HEK293T (cell line): ENCODE measurements at regions not wholly inside any gene's neighbourhood (a gene's known extent, or its start where the extent isn't known, plus 50 kb on each side); places are given as distances from the start of the nearest gene placed in this dataset.

Experiments used
- CTBP1 ChIP-seq: fragments of 450-650 bp; IDR thresholded peaks from 2 replicates; pipeline ENCODE4 v1.6.1; 2016; ENCODE audit warnings: borderline replicate concordance
- FOXA1 ChIP-seq: fragments of 450-650 bp; IDR thresholded peaks from 2 replicates; pipeline ENCODE4 v1.6.1; 2016; ENCODE audit warnings: mild to moderate bottlenecking
- FOXM1 ChIP-seq: fragments of 450-650 bp; IDR thresholded peaks from 2 replicates; pipeline ENCODE4 v1.6.1; 2017; ENCODE audit warnings: mild to moderate bottlenecking, borderline replicate concordance
- LEF1 ChIP-seq: fragments of 450-650 bp; IDR thresholded peaks from 2 replicates; pipeline ENCODE4 v1.6.1; 2017; ENCODE audit warnings: mild to moderate bottlenecking, borderline replicate concordance
- NFRKB ChIP-seq: fragments of 450-650 bp; IDR thresholded peaks from 2 replicates; pipeline ENCODE4 v1.6.1; 2016; ENCODE audit warnings: mild to moderate bottlenecking, moderate library complexity
- SP1 ChIP-seq: fragments of 450-650 bp; IDR thresholded peaks from 2 replicates; pipeline ENCODE4 v1.6.1; 2017
- TARDBP ChIP-seq: fragments of 450-650 bp; IDR thresholded peaks from 2 replicates; pipeline ENCODE4 v1.6.1; 2016

GRCh38 chrX:10851809-10852208 lies 231.4 kb upstream of the MID1 start:
- TF ChIP-seq CTBP1 (no peak), SP1 (no peak), TARDBP (no peak), NFRKB (no peak), FOXA1 (no peak), FOXM1 (no peak), LEF1 (no peak)
